ENCODE measurements at regions not wholly inside any gene's neighbourhood (a gene's known extent, or its start where the extent isn't known, plus 50 kb on each side); places are given as distances from the start of the nearest gene placed in this dataset.
"Not testable (repeated sequence)": the region's sequence is repeated elsewhere in the genome, so short reads cannot be mapped to it uniquely, and the experiment has no call there.

DNA sequence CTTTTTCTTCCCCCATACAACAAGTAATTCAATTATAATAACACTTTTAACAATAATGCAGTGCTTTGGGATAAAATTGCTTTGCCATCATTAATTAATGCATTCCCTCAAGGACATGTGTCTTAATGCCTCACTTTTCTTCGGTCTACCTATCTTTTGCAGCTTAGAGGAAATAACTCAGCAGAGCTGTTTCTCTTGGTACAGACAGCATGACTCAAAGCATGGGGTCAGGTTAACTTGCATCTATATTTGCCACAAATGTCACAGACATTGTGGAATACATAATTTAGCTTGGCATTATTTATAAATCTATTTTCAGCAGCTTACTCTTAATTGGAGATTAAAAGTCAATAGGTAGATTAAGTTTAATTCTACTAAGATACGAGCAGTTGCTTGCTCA, 376.1 kb upstream of the CNTNAP5 start:
- H3K4me1 ChIP-seq (ENCODE audit: control insufficient read depth, insufficient read depth, low read length, poor library complexity, severe bottlenecking): no peaks in the 10 kb centered on the region
- no peak overlapping the region for H3K27ac ChIP-seq (ENCODE audit: insufficient read depth, low read length, poor library complexity, severe bottlenecking)
- ATAC-seq (ENCODE audit: low read depth in 2 of 2) (no peak), DNase-seq (no peak)
- H3K9me3 ChIP-seq (ENCODE audit: control insufficient read depth in 2 of 2, low read length in 2 of 2): peaks cover 0 to 3% of the 10 kb centered on the region in 2 experiments
- Mint-ChIP-seq H3K9me3 (peaks cover 0 to 11% (median 7%) of the 10 kb centered on the region in 7 donors), H3K27me3 (no peaks in the 10 kb centered on the region), H3K36me3 (no peaks in the 10 kb centered on the region), H3K4me3 (no peak overlapping the region), H3K4me1 (no peaks in the 10 kb centered on the region), H3K27ac (no peak overlapping the region)
- no peaks in the 10 kb centered on the region for H3K27me3 ChIP-seq (ENCODE audit: control insufficient read depth, insufficient read depth, low read length)
- H3K4me3 ChIP-seq (ENCODE audit: low read depth, low read length): no peak overlapping the region
- H3K36me3 ChIP-seq (ENCODE audit: control insufficient read depth, insufficient read depth, low read length): no peaks in the 10 kb centered on the region

DNA sequence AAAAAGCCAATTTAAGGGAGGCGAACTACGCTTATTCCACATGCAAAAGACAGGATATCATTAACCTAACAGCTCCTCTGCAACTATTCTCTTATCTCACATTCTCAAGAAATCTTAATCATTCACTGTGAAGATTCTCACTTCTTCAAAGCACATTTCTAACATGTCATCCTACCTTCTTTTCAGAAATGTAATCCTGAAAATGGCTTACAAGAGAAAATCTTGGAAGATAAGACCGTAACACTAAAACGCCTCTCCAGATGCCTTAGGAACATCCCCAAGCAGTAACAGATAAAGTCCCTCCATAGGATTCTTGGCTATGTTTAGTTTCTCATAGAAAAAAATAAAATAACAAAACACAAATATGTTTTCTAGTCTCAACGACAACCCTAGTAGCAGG, 373.9 kb upstream of the CNTNAP5 start:
- ATAC-seq (ENCODE audit: low read depth in 2 of 2): no peak
- Histone ChIP-seq H3K4me1 (ENCODE audit: control insufficient read depth, insufficient read depth, low read length, poor library complexity, severe bottlenecking) (no peaks in the 10 kb centered on the region), H3K4me3 (ENCODE audit: low read depth, low read length) (no peak overlapping the region), H3K27ac (ENCODE audit: insufficient read depth, low read length, poor library complexity, severe bottlenecking) (no peak overlapping the region), H3K36me3 (ENCODE audit: control insufficient read depth, insufficient read depth, low read length) (no peaks in the 10 kb centered on the region), H3K9me3 (ENCODE audit: control insufficient read depth in 2 of 2, low read length in 2 of 2) (peaks cover 0 to 3% of the 10 kb centered on the region in 2 experiments), H3K27me3 (ENCODE audit: control insufficient read depth, insufficient read depth, low read length) (no peaks in the 10 kb centered on the region)
- Mint-ChIP-seq H3K36me3 (no peaks in the 10 kb centered on the region), H3K27me3 (no peaks in the 10 kb centered on the region), H3K27ac (no peak overlapping the region), H3K4me3 (no peak overlapping the region), H3K4me1 (no peaks in the 10 kb centered on the region), H3K9me3 (peaks cover 0 to 11% (median 8%) of the 10 kb centered on the region in 7 donors)
- no peak for DNase-seq

DNA sequence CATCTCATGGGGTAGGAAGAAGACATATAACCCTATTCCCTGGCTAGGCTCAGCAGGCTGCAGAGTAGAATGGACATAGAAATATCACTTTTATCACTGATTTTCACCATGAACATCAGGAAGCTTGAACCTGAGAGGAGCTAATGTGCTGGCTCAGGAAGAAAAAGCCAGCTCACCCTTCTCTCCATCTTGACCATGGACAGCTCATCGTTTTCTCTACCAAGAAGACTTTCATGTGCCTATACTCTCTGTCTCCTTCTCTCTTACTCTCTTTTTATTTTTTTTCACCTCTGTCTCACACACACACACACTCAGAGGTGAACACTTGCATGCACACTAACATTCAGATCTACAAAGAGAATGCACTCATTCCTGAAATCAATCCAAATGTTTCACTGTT, 372.8 kb upstream of the CNTNAP5 start:
- Histone ChIP-seq H3K27me3 (ENCODE audit: control insufficient read depth, insufficient read depth, low read length) (no peaks in the 10 kb centered on the region), H3K36me3 (ENCODE audit: control insufficient read depth, insufficient read depth, low read length) (no peaks in the 10 kb centered on the region), H3K4me1 (ENCODE audit: control insufficient read depth, insufficient read depth, low read length, poor library complexity, severe bottlenecking) (no peaks in the 10 kb centered on the region), H3K4me3 (ENCODE audit: low read depth, low read length) (no peak overlapping the region), H3K27ac (ENCODE audit: insufficient read depth, low read length, poor library complexity, severe bottlenecking) (no peak overlapping the region), H3K9me3 (ENCODE audit: control insufficient read depth in 2 of 2, low read length in 2 of 2) (peaks cover 0 to under 1% of the 10 kb centered on the region in 2 experiments)
- Mint-ChIP-seq H3K4me1 (no peaks in the 10 kb centered on the region), H3K4me3 (no peak overlapping the region), H3K27me3 (no peaks in the 10 kb centered on the region), H3K9me3 (peaks cover 0 to 17% (median 10%) of the 10 kb centered on the region in 7 donors), H3K36me3 (no peaks in the 10 kb centered on the region), H3K27ac (no peak overlapping the region)
- ATAC-seq (ENCODE audit: low read depth in 2 of 2) (no peak), DNase-seq (no peak)

DNA sequence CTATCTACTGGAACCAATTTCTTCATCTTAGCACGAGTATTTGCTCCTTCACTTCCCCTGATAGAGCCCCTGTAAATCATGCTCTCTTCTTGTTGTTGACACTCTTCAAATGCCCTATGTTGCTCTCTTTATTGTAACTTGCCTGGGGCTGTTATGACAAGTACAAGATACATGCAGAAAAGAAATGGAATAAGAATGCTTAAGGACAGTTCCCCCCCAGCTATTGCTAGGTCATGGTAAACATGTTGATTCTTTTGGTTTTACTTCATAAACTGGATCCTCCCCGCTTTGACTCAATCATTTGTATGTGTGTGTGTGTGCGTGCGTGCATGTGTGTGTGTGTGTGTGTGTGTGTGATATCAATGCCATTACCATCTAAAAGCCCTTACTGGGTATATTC, 368.5 kb upstream of the CNTNAP5 start:
- no peak overlapping the region for H3K4me3 Mint-ChIP-seq
- peaks cover 5 to 36% (median 16%) of the 10 kb centered on the region in 7 donors for H3K9me3 Mint-ChIP-seq
- H3K4me1 Mint-ChIP-seq: no peaks in the 10 kb centered on the region
- H3K4me3 ChIP-seq (ENCODE audit: low read depth, low read length): no peak overlapping the region
- DNase-seq (no peak), ATAC-seq (ENCODE audit: low read depth in 2 of 2) (no peak)
- H3K27me3 ChIP-seq (ENCODE audit: control insufficient read depth, insufficient read depth, low read length): no peaks in the 10 kb centered on the region
- no peaks in the 10 kb centered on the region for H3K4me1 ChIP-seq (ENCODE audit: control insufficient read depth, insufficient read depth, low read length, poor library complexity, severe bottlenecking)
- H3K36me3 Mint-ChIP-seq: no peaks in the 10 kb centered on the region
- no peak overlapping the region for H3K27ac Mint-ChIP-seq
- no peaks in the 10 kb centered on the region for H3K36me3 ChIP-seq (ENCODE audit: control insufficient read depth, insufficient read depth, low read length)
- no peak overlapping the region for H3K27ac ChIP-seq (ENCODE audit: insufficient read depth, low read length, poor library complexity, severe bottlenecking)
- H3K27me3 Mint-ChIP-seq: no peaks in the 10 kb centered on the region
- peaks cover 3 to 9% of the 10 kb centered on the region in 2 experiments for H3K9me3 ChIP-seq (ENCODE audit: control insufficient read depth in 2 of 2, low read length in 2 of 2)

DNA sequence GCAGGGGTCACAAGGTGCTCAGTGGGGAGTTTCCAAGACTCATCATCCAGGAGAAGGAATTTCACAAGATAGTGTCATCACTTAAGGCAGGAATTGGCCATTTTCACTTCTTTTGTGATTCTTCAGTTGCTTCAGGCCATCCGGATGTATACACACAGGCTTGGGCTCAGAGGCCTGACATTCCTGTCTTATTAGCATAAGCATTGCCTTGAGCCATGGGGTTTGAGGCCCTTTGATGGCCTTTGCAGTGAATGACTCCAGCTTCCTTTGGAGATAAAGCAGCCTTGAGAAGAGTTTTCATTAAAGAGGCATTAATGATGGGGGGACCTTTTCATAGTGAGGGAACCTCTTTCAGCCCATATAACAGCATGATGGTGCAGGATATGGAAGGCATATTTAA, 366.0 kb upstream of the CNTNAP5 start:
- H3K27me3 Mint-ChIP-seq: no peaks in the 10 kb centered on the region

DNA sequence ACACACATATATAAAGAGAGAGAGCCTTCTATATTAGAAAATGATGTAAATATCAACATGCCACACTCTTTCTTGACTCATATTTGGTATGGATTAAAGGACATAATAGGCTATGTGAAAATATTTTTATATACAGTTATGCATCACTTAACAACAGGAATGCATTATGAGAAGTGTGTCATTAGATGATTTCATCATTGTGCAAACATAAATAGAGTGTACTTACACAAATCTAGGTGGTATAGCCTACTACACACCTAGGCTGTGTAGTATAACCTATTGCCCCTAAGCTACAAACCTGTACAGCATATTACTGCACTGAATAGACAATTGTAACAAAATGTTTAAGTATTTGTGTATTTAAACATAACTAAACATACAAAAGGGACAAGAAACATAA, 354.8 kb upstream of the CNTNAP5 start:
- H3K27me3 Mint-ChIP-seq: no peaks in the 10 kb centered on the region
- Histone ChIP-seq H3K27ac (ENCODE audit: insufficient read depth, low read length, poor library complexity, severe bottlenecking) (no peak overlapping the region), H3K4me3 (ENCODE audit: low read depth, low read length) (no peak overlapping the region), H3K27me3 (ENCODE audit: control insufficient read depth, insufficient read depth, low read length) (no peaks in the 10 kb centered on the region), H3K4me1 (ENCODE audit: control insufficient read depth, insufficient read depth, low read length, poor library complexity, severe bottlenecking) (no peaks in the 10 kb centered on the region), H3K36me3 (ENCODE audit: control insufficient read depth, insufficient read depth, low read length) (no peaks in the 10 kb centered on the region), H3K9me3 (ENCODE audit: control insufficient read depth in 2 of 2, low read length in 2 of 2) (no peaks in the 10 kb centered on the region)
- H3K4me3 Mint-ChIP-seq: no peak overlapping the region
- no peak for DNase-seq
- no peak overlapping the region for H3K27ac Mint-ChIP-seq
- no peaks in the 10 kb centered on the region for H3K4me1 Mint-ChIP-seq
- no peak for ATAC-seq (ENCODE audit: low read depth in 2 of 2)
- no peaks in the 10 kb centered on the region for H3K36me3 Mint-ChIP-seq
- H3K9me3 Mint-ChIP-seq: peaks cover 2 to 27% (median 4%) of the 10 kb centered on the region in 7 donors

More for the DNA sequence above, 366.0 kb upstream of the CNTNAP5 start:
- Histone ChIP-seq H3K4me3 (ENCODE audit: low read depth, low read length) (no peak overlapping the region), H3K36me3 (ENCODE audit: control insufficient read depth, insufficient read depth, low read length) (no peaks in the 10 kb centered on the region), H3K4me1 (ENCODE audit: control insufficient read depth, insufficient read depth, low read length, poor library complexity, severe bottlenecking) (no peaks in the 10 kb centered on the region), H3K9me3 (ENCODE audit: control insufficient read depth in 2 of 2, low read length in 2 of 2) (peaks cover 3 to 9% of the 10 kb centered on the region in 2 experiments), H3K27me3 (ENCODE audit: control insufficient read depth, insufficient read depth, low read length) (no peaks in the 10 kb centered on the region), H3K27ac (ENCODE audit: insufficient read depth, low read length, poor library complexity, severe bottlenecking) (no peak overlapping the region)
- no peak for DNase-seq
- ATAC-seq (ENCODE audit: low read depth in 2 of 2): no peak
- peaks cover 7 to 48% (median 15%) of the 10 kb centered on the region in 7 donors for H3K9me3 Mint-ChIP-seq
- no peak overlapping the region for H3K27ac Mint-ChIP-seq
- H3K4me3 Mint-ChIP-seq: no peak overlapping the region
- no peaks in the 10 kb centered on the region for H3K4me1 Mint-ChIP-seq
- H3K36me3 Mint-ChIP-seq: no peaks in the 10 kb centered on the region

DNA sequence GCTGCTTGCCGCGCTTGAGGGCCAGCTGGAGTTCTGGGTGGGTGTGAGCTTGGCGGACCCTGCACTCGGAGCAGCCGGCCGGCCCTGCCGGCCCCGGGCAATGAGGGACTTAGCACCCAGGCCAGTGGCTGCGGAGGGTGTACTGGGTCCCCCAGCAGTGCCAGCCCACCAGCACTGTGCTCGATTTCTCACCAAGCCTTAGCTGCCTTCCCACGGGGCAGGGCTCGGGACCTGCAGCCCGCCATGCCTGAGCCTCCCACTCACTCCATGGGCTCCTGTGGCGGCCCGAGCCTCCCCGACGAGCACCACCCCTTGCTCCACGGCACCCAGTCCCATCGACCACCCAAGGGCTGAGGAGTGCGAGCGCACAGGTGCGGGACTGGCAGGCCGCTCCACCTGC, 341.3 kb upstream of the CNTNAP5 start:
- not testable (repeated sequence) for H3K27me3 ChIP-seq (ENCODE audit: control insufficient read depth, insufficient read depth, low read length); H3K9me3 ChIP-seq (ENCODE audit: control insufficient read depth in 2 of 2, low read length in 2 of 2); H3K4me1 ChIP-seq (ENCODE audit: control insufficient read depth, insufficient read depth, low read length, poor library complexity, severe bottlenecking); H3K27me3 Mint-ChIP-seq; H3K4me3 Mint-ChIP-seq; H3K4me3 ChIP-seq (ENCODE audit: low read depth, low read length); H3K36me3 Mint-ChIP-seq; DNase-seq; H3K36me3 ChIP-seq (ENCODE audit: control insufficient read depth, insufficient read depth, low read length); H3K4me1 Mint-ChIP-seq; ATAC-seq (ENCODE audit: low read depth in 2 of 2); H3K27ac ChIP-seq (ENCODE audit: insufficient read depth, low read length, poor library complexity, severe bottlenecking); H3K27ac Mint-ChIP-seq
- H3K9me3 Mint-ChIP-seq: peaks cover 0 to 22% (median 10%) of the 10 kb centered on the region in 7 donors

DNA sequence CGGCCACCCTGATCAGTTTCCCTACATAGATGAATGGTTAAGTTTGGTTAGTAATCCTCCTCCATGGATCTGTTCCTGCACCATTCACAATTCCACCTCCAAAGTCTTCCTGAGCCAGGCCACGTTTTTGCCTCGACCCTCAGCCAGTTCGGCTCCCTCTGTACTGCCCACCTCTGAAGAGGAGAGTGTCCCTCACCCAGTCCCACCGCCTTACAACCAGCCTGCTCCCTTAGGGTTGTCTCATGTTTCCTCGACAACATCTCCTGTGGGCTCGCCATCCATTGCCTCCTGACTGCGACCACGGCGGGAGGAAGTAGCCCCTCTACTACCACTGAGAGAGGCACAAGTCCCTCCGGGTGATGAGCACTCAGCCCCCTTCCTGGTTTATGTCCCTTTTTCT, 338.0 kb upstream of the CNTNAP5 start:
- H3K4me3 Mint-ChIP-seq: no peak overlapping the region
- no peaks in the 10 kb centered on the region for H3K36me3 Mint-ChIP-seq
- Histone ChIP-seq H3K27me3 (ENCODE audit: control insufficient read depth, insufficient read depth, low read length) (no peaks in the 10 kb centered on the region), H3K4me1 (ENCODE audit: control insufficient read depth, insufficient read depth, low read length, poor library complexity, severe bottlenecking) (no peaks in the 10 kb centered on the region), H3K27ac (ENCODE audit: insufficient read depth, low read length, poor library complexity, severe bottlenecking) (no peak overlapping the region), H3K9me3 (ENCODE audit: control insufficient read depth in 2 of 2, low read length in 2 of 2) (peaks cover 2 to 13% of the 10 kb centered on the region in 2 experiments), H3K36me3 (ENCODE audit: control insufficient read depth, insufficient read depth, low read length) (no peaks in the 10 kb centered on the region), H3K4me3 (ENCODE audit: low read depth, low read length) (no peak overlapping the region)
- DNase-seq (no peak), ATAC-seq (ENCODE audit: low read depth in 2 of 2) (no peak)
- no peaks in the 10 kb centered on the region for H3K4me1 Mint-ChIP-seq
- H3K9me3 Mint-ChIP-seq: peaks cover 0 to 34% (median 12%) of the 10 kb centered on the region in 7 donors
- no peaks in the 10 kb centered on the region for H3K27me3 Mint-ChIP-seq
- H3K27ac Mint-ChIP-seq: no peak overlapping the region

Measured in CD4-positive, CD25-positive, alpha-beta regulatory T cell (primary cell).